Spleen (tissue), 11 donors: ENCODE measurements at regions not wholly inside any gene's neighbourhood (a gene's known extent, or its start where the extent isn't known, plus 50 kb on each side); places are given as distances from the start of the nearest gene placed in this dataset.

Experiments
- DNase-seq: peaks from one replicate; pipeline ENCODE4 v3.0.0-alpha.2; 2020
- H3K27ac ChIP-seq, 8 donors: fragments of 200-600 bp; sonication (generic) in 7 of 8; 1 replicate in 4 of 8; 2 replicates in 4 of 8; pipeline versions ENCODE4 v1.5.0 to v1.8.0; 2016 to 2021; ENCODE audit warnings: inconsistent platforms in 4 of 8, mild to moderate bottlenecking in 4 of 8, moderate library complexity in 1 of 8
- H3K27me3 ChIP-seq, 7 donors: fragments of 200-600 bp; sonication (generic) in 6 of 7; replicated peaks in 1 of 7; 1 replicate in 4 of 7; 2 replicates in 3 of 7; pipeline versions ENCODE4 v1.5.0 to v1.8.0; 2016 to 2021; ENCODE audit warnings: inconsistent platforms in 3 of 7, mild to moderate bottlenecking in 1 of 7
- H3K36me3 ChIP-seq, 6 donors: fragments of 200-600 bp; sonication (generic) in 5 of 6; 1 replicate in 4 of 6; 2 replicates in 2 of 6; pipeline versions ENCODE4 v1.5.0 to v1.8.0; 2016 to 2021; ENCODE audit warnings: inconsistent platforms in 2 of 6
- H3K4me1 ChIP-seq, 6 donors: fragments of 200-600 bp; sonication (generic) in 5 of 6; 1 replicate in 3 of 6; 2 replicates in 3 of 6; pipeline versions ENCODE4 v1.5.0 to v1.8.0; 2016 to 2021; ENCODE audit warnings: inconsistent platforms in 3 of 6
- H3K4me3 ChIP-seq, 8 donors: fragments of 200-600 bp; sonication (generic) in 7 of 8; 1 replicate in 4 of 8; 2 replicates in 4 of 8; pipeline versions ENCODE4 v1.5.0 to v1.8.0; 2016 to 2021; ENCODE audit warnings: inconsistent platforms in 4 of 8, mild to moderate bottlenecking in 4 of 8, moderate library complexity in 2 of 8
- H3K9me3 ChIP-seq, 8 donors: fragments of 200-600 bp; sonication (generic) in 7 of 8; 1 replicate in 4 of 8; 2 replicates in 4 of 8; pipeline versions ENCODE4 v1.5.0 to v1.8.0; 2016 to 2021; ENCODE audit warnings: inconsistent platforms in 4 of 8
- CTCF ChIP-seq, 11 experiments: fragments of 200-600 bp in 7 of 11; fragments of 450-650 bp in 4 of 11; sonication (generic) in 4 of 11; IDR thresholded peaks in 8 of 11; conservative IDR thresholded peaks in 3 of 11; 1 replicate in 7 of 11; 2 replicates in 4 of 11; pipeline versions ENCODE4 v1.4.0 to v1.8.0; 2016 to 2021; ENCODE audit warnings: antibody characterized with exemption in 11 of 11, inconsistent platforms in 4 of 11, mild to moderate bottlenecking in 1 of 11
- POLR2A ChIP-seq, 3 donors: fragments of 450-650 bp; IDR thresholded peaks; one replicate each; pipeline ENCODE4 v1.5.1; 2017; ENCODE audit warnings: antibody characterized with exemption in 3 of 3, mild to moderate bottlenecking in 1 of 3
- POLR2AphosphoS5 ChIP-seq, 3 donors: sonication (generic); formaldehyde crosslinking; IDR thresholded peaks; one replicate each; pipeline ENCODE4 v1.5.1; 2017; ENCODE audit warnings: antibody characterized with exemption in 3 of 3
- WGBS, 5 donors: extraction: QIAGEN DNeasy Blood & Tissue Kit in 3 of 5; methylation state at CpG; one replicate each; pipeline versions ENCODE4 v1.1.5 to v1.1.7; 2013 to 2018; 5-methylcytosine and 5-hydroxymethylcytosine counted together
- intact Hi-C: fragments of 100-400 bp; cut with DNase I; formaldehyde crosslinking; loops from one replicate; pipeline ENCODE4 v1.15.0; 2023; ENCODE audit warnings: low total_unique reads
- donor health status: healthy with polysubstance abuse.
- donor health status: DM: no; HTN: no; CAD: no; lungs with moderate emphysema.
- donor health status: DM: no; HTN: no; CAD: no.
- donor health status: Bipolar disorder and iron deficiency.
- donor health status: healthy.
- donor health status: DM: no; HTN: no; CAD: no.
- donor health status: DM: yes; HTN: yes; CAD: no.

GRCh38 chr18:32884543-32884942 is 111.7 kb upstream of the KLHL14 start:
- TF ChIP-seq CTCF (IDR thresholded peaks at IDR 0.05 in 8 of 11, conservative IDR thresholded peaks at IDR 0.05 in 3 of 11) = no peak
- TF ChIP-seq POLR2A (IDR thresholded peaks at IDR 0.05) = peak in 1 of 3 donors; percentile 36
- peak in 1 of 3 donors; percentile 38 for TF ChIP-seq POLR2AphosphoS5 (IDR thresholded peaks at IDR 0.05)
- no peaks in the 10 kb centered on the region for H3K36me3 ChIP-seq
- peak overlapping the region in 5 of 8 donors; percentile 21 to 77 (median 48) for H3K27ac ChIP-seq
- DNase-seq = peak; percentile 78
- 48 to 71% (median 62%) methylated on average over 2 of the region's 2 CpGs for WGBS, 5 donors
- H3K4me1 ChIP-seq = peaks cover 0 to 51% (median 14%) of the 10 kb centered on the region in 6 donors
- H3K4me3 ChIP-seq = no peak overlapping the region
- H3K27me3 ChIP-seq = no peaks in the 10 kb centered on the region
- H3K9me3 ChIP-seq = no peaks in the 10 kb centered on the region
- intact Hi-C loops = no loop called here

GRCh38 chr18:32881009-32881408 is 108.2 kb upstream of the KLHL14 start:
- Histone ChIP-seq H3K27me3 (no peaks in the 10 kb centered on the region), H3K4me1 (peaks cover 0 to 53% (median 5%) of the 10 kb centered on the region in 6 donors), H3K36me3 (no peaks in the 10 kb centered on the region), H3K27ac (peak overlapping the region in 3 of 8 donors; percentile 34 to 77 (median 53)), H3K9me3 (no peaks in the 10 kb centered on the region), H3K4me3 (no peak overlapping the region)
- WGBS, 5 donors = 56 to 65% (median 64%) methylated on average over 4 of the region's 4 CpGs
- DNase-seq = no peak
- intact Hi-C loops = no loop called here
- TF ChIP-seq POLR2AphosphoS5 (IDR thresholded peaks at IDR 0.05) (no peak), POLR2A (IDR thresholded peaks at IDR 0.05) (no peak), CTCF (IDR thresholded peaks at IDR 0.05 in 8 of 11, conservative IDR thresholded peaks at IDR 0.05 in 3 of 11) (no peak)

- no peak for DNase-seq
- Histone ChIP-seq H3K4me3 (no peak overlapping the region), H3K27me3 (no peaks in the 10 kb centered on the region), H3K27ac (peak overlapping the region in 2 of 8 donors; percentile 53 to 77), H3K36me3 (no peaks in the 10 kb centered on the region), H3K9me3 (peaks cover 0 to 7% (median 0%) of the 10 kb centered on the region in 8 donors), H3K4me1 (peaks cover 0 to 45% (median 5%) of the 10 kb centered on the region in 6 donors)
- 72 to 78% (median 77%) methylated on average over 3 of the region's 3 CpGs for WGBS, 5 donors
- TF ChIP-seq POLR2AphosphoS5 (IDR thresholded peaks at IDR 0.05) (no peak), POLR2A (IDR thresholded peaks at IDR 0.05) (no peak), CTCF (IDR thresholded peaks at IDR 0.05 in 8 of 11, conservative IDR thresholded peaks at IDR 0.05 in 3 of 11) (no peak)
- intact Hi-C loops = no loop called here
These were observed 106.7 kb upstream of the KLHL14 start for GRCh38 chr18:32879497-32879896.

GRCh38 chr18:32878436-32878835 is 105.6 kb upstream of the KLHL14 start:
- Histone ChIP-seq H3K4me1 (peaks cover 0 to 35% (median 0%) of the 10 kb centered on the region in 6 donors), H3K9me3 (peaks cover 0 to 7% (median 0%) of the 10 kb centered on the region in 8 donors), H3K27me3 (no peaks in the 10 kb centered on the region), H3K27ac (no peak overlapping the region), H3K4me3 (no peak overlapping the region), H3K36me3 (no peaks in the 10 kb centered on the region)
- no peak for TF ChIP-seq CTCF (IDR thresholded peaks at IDR 0.05 in 8 of 11, conservative IDR thresholded peaks at IDR 0.05 in 3 of 11)
- no peak for TF ChIP-seq POLR2A (IDR thresholded peaks at IDR 0.05)
- TF ChIP-seq POLR2AphosphoS5 (IDR thresholded peaks at IDR 0.05) = no peak
- 82 to 90% (median 89%) methylated on average over 2 of the region's 2 CpGs for WGBS, 5 donors
- intact Hi-C loops = no loop called here
- DNase-seq = no peak
